ENCODE measurements at regions not wholly inside any gene's neighbourhood (a gene's known extent, or its start where the extent isn't known, plus 50 kb on each side); places are given as distances from the start of the nearest gene placed in this dataset.

DNA sequence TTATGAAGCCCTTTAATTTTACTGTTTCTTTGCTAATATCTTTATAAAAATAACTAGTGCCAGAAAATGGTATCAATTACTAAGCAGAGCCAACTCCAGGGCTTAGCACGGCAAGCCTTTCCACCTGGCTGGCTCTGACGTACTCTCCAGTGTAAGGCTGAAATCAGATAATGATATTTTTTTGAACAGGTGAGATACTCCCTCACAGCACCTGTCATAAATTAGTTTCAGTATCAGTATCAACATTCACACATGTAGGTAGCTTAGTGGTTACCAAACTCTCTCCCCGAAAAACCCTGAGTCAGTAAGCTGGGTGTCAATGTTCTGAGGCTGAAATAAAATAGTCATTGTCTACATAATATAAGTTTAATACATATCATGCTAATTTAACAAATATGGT lies 710.1 kb downstream of the SQOR start (continued):
- TF ChIP-seq AR (CRISPR knock-in tag; IDR thresholded peaks at IDR 0.05) (no peak), FOXP4 (CRISPR knock-in tag; IDR thresholded peaks at IDR 0.05) (no peak), RELA (CRISPR knock-in tag; IDR thresholded peaks at IDR 0.05; ENCODE audit: borderline replicate concordance) (no peak)

DNA sequence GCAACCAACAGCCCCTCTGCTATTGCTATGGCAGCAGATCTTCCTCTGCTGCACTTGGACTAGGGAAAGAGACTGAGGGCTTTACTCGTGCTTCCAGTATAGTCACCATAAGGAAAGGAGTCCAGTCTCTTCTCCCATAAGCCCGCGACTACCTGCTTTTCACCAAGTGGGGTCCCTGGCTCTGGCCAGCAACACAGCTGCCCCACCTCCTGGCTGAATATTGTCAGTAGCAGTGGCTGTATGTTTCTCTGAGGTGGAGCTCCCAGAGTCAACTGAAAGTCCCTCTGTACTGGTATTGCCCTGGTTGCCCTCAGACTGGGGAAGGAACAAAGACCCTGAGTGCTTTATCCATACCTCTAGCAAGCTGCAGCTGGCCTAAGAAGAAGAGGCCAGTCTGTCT lies 719.6 kb downstream of the SQOR start:
- Mint-ChIP-seq H3K9me3 (peaks cover 16% of the 10 kb centered on the region), H3K36me3 (no peaks in the 10 kb centered on the region), H3K4me3 (no peak overlapping the region), H3K27me3 (ENCODE audit: low read depth) (no peaks in the 10 kb centered on the region), H3K4me1 (peaks cover 9% of the 10 kb centered on the region), H3K27ac (no peak overlapping the region)
- ATAC-seq, result peak; percentile 80
- ChIA-PET CTCF (interaction anchor here (0.6 to 1.4 kb wide), 5 partner anchors 10 to 771 kb away, joined by 3 to 7 read pairs (median 4); no protein-coding TSS in a partner anchor), POLR2A (no interaction called here)
- DNase-seq (ENCODE audit: low spot score), result peak; percentile 19
- no peak for TF ChIP-seq ZSCAN18 (CRISPR knock-in tag; IDR thresholded peaks at IDR 0.05)
- TF ChIP-seq, protein P1, sequence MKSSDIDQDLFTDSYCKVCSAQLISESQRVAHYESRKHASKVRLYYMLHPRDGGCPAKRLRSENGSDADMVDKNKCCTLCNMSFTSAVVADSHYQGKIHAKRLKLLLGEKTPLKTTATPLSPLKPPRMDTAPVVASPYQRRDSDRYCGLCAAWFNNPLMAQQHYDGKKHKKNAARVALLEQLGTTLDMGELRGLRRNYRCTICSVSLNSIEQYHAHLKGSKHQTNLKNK (CRISPR knock-in tag; IDR thresholded peaks at IDR 0.05), result no peak
- no peak for TF ChIP-seq SMAD3 (CRISPR knock-in tag; IDR thresholded peaks at IDR 0.05; ENCODE audit: borderline replicate concordance)
- TF ChIP-seq CDX4 (CRISPR knock-in tag; IDR thresholded peaks at IDR 0.05; ENCODE audit: borderline replicate concordance), result no peak
- TF ChIP-seq, protein P2, sequence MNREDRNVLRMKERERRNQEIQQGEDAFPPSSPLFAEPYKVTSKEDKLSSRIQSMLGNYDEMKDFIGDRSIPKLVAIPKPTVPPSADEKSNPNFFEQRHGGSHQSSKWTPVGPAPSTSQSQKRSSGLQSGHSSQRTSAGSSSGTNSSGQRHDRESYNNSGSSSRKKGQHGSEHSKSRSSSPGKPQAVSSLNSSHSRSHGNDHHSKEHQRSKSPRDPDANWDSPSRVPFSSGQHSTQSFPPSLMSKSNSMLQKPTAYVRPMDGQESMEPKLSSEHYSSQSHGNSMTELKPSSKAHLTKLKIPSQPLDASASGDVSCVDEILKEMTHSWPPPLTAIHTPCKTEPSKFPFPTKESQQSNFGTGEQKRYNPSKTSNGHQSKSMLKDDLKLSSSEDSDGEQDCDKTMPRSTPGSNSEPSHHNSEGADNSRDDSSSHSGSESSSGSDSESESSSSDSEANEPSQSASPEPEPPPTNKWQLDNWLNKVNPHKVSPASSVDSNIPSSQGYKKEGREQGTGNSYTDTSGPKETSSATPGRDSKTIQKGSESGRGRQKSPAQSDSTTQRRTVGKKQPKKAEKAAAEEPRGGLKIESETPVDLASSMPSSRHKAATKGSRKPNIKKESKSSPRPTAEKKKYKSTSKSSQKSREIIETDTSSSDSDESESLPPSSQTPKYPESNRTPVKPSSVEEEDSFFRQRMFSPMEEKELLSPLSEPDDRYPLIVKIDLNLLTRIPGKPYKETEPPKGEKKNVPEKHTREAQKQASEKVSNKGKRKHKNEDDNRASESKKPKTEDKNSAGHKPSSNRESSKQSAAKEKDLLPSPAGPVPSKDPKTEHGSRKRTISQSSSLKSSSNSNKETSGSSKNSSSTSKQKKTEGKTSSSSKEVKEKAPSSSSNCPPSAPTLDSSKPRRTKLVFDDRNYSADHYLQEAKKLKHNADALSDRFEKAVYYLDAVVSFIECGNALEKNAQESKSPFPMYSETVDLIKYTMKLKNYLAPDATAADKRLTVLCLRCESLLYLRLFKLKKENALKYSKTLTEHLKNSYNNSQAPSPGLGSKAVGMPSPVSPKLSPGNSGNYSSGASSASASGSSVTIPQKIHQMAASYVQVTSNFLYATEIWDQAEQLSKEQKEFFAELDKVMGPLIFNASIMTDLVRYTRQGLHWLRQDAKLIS (CRISPR knock-in tag; IDR thresholded peaks at IDR 0.05; ENCODE audit: borderline replicate concordance), result no peak
- no peak for TF ChIP-seq GRHL2 (CRISPR knock-in tag; IDR thresholded peaks at IDR 0.05; ENCODE audit: insufficient replicate concordance, severe bottlenecking)
- TF ChIP-seq FOXK1 (CRISPR knock-in tag; IDR thresholded peaks at IDR 0.05), result no peak
- TF ChIP-seq, protein P3, sequence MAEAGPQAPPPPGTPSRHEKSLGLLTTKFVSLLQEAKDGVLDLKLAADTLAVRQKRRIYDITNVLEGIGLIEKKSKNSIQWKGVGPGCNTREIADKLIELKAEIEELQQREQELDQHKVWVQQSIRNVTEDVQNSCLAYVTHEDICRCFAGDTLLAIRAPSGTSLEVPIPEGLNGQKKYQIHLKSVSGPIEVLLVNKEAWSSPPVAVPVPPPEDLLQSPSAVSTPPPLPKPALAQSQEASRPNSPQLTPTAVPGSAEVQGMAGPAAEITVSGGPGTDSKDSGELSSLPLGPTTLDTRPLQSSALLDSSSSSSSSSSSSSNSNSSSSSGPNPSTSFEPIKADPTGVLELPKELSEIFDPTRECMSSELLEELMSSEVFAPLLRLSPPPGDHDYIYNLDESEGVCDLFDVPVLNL (CRISPR knock-in tag; IDR thresholded peaks at IDR 0.05; ENCODE audit: borderline replicate concordance, low read depth), result no peak
- TF ChIP-seq RELA (CRISPR knock-in tag; IDR thresholded peaks at IDR 0.05; ENCODE audit: borderline replicate concordance), result no peak
- TF ChIP-seq ZNF396 (CRISPR knock-in tag; IDR thresholded peaks at IDR 0.05; ENCODE audit: borderline replicate concordance), result no peak
- TF ChIP-seq FOXP4 (CRISPR knock-in tag; IDR thresholded peaks at IDR 0.05), result no peak
- TF ChIP-seq, protein P4, sequence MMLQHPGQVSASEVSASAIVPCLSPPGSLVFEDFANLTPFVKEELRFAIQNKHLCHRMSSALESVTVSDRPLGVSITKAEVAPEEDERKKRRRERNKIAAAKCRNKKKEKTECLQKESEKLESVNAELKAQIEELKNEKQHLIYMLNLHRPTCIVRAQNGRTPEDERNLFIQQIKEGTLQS (CRISPR knock-in tag; conservative IDR thresholded peaks at IDR 0.05), result no peak

All from WTC11 (cell line).